ENCODE measurements at regions not wholly inside any gene's neighbourhood (a gene's known extent, or its start where the extent isn't known, plus 50 kb on each side); places are given as distances from the start of the nearest gene placed in this dataset.

DNA sequence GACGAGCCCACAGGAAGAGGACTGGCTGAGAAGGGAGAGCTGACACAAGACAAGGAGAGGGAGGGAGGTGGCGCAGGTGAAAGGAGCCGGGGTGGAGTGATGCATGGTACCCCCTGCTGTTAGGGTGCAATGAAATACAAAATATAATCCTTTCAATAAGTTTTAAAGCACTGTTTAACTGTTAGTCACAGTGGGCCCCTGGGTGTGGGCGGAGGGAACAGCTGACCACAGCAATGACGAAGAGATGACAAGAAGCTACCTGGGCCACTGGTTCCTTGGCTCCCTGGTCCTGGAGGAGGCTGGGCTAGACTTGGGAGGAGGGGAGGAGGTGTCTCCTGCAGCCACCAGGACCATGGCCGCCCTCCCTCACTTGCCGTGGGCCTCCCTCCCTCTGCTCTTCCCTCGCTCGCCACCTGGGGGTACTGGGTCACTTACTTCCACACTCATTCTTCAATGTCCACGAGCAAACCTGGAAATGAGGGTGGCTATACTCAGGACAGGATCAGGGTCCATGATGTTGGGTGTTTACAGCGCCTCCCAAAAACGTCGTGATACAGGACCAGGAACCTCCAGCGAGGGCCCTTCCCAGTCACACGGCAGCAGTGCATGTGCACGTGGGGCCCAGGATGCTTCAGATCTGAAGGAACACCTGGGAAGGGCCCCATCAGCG, 196.1 kb downstream of the ANKRD30B start:
- TF ChIP-seq ZNF3 (CRISPR knock-in tag; IDR thresholded peaks at IDR 0.05) (no peak), ZFP1 (CRISPR knock-in tag; IDR thresholded peaks at IDR 0.05) (no peak), CEBPB (IDR thresholded peaks at IDR 0.05; ENCODE audit: borderline replicate concordance, low read depth, low read length) (no peak)
- TF ChIP-seq, protein P1, sequence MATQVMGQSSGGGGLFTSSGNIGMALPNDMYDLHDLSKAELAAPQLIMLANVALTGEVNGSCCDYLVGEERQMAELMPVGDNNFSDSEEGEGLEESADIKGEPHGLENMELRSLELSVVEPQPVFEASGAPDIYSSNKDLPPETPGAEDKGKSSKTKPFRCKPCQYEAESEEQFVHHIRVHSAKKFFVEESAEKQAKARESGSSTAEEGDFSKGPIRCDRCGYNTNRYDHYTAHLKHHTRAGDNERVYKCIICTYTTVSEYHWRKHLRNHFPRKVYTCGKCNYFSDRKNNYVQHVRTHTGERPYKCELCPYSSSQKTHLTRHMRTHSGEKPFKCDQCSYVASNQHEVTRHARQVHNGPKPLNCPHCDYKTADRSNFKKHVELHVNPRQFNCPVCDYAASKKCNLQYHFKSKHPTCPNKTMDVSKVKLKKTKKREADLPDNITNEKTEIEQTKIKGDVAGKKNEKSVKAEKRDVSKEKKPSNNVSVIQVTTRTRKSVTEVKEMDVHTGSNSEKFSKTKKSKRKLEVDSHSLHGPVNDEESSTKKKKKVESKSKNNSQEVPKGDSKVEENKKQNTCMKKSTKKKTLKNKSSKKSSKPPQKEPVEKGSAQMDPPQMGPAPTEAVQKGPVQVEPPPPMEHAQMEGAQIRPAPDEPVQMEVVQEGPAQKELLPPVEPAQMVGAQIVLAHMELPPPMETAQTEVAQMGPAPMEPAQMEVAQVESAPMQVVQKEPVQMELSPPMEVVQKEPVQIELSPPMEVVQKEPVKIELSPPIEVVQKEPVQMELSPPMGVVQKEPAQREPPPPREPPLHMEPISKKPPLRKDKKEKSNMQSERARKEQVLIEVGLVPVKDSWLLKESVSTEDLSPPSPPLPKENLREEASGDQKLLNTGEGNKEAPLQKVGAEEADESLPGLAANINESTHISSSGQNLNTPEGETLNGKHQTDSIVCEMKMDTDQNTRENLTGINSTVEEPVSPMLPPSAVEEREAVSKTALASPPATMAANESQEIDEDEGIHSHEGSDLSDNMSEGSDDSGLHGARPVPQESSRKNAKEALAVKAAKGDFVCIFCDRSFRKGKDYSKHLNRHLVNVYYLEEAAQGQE (IDR thresholded peaks at IDR 0.05; ENCODE audit: borderline replicate concordance in 1 of 2, low read depth in 1 of 2, low read length in 2 of 2) = no peak
